ENCODE measurements at regions not wholly inside any gene's neighbourhood (a gene's known extent, or its start where the extent isn't known, plus 50 kb on each side); places are given as distances from the start of the nearest gene placed in this dataset.
A peak's percentile ranks its signal among the peaks of the same experiment; 100 is the strongest.

DNA sequence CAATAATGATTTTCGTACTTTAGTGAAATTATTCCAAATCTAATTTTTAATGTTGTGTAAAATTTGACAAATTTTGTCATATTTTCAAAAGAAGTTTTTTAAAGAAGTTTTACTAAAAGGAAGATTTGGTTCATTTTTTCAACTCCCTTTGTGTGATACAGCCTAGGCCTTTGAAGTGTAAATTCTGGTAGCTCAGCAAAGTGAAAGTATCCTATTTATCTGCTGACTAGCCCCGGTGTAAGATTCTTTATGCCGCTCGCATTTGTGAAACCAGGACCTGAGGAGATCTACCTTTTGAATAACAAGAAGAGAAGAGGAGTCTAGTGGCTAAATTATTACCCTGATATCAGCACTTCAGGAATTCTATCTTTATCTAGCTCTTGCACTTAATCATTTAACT is 177.4 kb downstream of the JRKL start (continued):
- TF ChIP-seq, protein P1, sequence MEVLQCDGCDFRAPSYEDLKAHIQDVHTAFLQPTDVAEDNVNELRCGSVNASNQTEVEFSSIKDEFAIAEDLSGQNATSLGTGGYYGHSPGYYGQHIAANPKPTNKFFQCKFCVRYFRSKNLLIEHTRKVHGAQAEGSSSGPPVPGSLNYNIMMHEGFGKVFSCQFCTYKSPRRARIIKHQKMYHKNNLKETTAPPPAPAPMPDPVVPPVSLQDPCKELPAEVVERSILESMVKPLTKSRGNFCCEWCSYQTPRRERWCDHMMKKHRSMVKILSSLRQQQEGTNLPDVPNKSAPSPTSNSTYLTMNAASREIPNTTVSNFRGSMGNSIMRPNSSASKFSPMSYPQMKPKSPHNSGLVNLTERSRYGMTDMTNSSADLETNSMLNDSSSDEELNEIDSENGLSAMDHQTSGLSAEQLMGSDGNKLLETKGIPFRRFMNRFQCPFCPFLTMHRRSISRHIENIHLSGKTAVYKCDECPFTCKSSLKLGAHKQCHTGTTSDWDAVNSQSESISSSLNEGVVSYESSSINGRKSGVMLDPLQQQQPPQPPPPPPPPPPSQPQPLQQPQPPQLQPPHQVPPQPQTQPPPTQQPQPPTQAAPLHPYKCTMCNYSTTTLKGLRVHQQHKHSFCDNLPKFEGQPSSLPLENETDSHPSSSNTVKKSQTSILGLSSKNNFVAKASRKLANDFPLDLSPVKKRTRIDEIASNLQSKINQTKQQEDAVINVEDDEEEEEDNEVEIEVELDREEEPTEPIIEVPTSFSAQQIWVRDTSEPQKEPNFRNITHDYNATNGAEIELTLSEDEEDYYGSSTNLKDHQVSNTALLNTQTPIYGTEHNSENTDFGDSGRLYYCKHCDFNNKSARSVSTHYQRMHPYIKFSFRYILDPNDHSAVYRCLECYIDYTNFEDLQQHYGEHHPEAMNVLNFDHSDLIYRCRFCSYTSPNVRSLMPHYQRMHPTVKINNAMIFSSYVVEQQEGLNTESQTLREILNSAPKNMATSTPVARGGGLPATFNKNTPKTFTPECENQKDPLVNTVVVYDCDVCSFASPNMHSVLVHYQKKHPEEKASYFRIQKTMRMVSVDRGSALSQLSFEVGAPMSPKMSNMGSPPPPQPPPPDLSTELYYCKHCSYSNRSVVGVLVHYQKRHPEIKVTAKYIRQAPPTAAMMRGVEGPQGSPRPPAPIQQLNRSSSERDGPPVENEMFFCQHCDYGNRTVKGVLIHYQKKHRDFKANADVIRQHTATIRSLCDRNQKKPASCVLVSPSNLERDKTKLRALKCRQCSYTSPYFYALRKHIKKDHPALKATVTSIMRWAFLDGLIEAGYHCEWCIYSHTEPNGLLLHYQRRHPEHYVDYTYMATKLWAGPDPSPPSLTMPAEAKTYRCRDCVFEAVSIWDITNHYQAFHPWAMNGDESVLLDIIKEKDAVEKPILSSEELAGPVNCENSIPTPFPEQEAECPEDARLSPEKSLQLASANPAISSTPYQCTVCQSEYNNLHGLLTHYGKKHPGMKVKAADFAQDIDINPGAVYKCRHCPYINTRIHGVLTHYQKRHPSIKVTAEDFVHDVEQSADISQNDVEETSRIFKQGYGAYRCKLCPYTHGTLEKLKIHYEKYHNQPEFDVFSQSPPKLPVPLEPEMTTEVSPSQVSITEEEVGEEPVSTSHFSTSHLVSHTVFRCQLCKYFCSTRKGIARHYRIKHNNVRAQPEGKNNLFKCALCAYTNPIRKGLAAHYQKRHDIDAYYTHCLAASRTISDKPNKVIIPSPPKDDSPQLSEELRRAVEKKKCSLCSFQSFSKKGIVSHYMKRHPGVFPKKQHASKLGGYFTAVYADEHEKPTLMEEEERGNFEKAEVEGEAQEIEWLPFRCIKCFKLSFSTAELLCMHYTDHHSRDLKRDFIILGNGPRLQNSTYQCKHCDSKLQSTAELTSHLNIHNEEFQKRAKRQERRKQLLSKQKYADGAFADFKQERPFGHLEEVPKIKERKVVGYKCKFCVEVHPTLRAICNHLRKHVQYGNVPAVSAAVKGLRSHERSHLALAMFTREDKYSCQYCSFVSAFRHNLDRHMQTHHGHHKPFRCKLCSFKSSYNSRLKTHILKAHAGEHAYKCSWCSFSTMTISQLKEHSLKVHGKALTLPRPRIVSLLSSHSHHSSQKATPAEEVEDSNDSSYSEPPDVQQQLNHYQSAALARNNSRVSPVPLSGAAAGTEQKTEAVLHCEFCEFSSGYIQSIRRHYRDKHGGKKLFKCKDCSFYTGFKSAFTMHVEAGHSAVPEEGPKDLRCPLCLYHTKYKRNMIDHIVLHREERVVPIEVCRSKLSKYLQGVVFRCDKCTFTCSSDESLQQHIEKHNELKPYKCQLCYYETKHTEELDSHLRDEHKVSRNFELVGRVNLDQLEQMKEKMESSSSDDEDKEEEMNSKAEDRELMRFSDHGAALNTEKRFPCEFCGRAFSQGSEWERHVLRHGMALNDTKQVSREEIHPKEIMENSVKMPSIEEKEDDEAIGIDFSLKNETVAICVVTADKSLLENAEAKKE (CRISPR knock-in tag; IDR thresholded peaks at IDR 0.05) = no peak
- TF ChIP-seq, protein P2, sequence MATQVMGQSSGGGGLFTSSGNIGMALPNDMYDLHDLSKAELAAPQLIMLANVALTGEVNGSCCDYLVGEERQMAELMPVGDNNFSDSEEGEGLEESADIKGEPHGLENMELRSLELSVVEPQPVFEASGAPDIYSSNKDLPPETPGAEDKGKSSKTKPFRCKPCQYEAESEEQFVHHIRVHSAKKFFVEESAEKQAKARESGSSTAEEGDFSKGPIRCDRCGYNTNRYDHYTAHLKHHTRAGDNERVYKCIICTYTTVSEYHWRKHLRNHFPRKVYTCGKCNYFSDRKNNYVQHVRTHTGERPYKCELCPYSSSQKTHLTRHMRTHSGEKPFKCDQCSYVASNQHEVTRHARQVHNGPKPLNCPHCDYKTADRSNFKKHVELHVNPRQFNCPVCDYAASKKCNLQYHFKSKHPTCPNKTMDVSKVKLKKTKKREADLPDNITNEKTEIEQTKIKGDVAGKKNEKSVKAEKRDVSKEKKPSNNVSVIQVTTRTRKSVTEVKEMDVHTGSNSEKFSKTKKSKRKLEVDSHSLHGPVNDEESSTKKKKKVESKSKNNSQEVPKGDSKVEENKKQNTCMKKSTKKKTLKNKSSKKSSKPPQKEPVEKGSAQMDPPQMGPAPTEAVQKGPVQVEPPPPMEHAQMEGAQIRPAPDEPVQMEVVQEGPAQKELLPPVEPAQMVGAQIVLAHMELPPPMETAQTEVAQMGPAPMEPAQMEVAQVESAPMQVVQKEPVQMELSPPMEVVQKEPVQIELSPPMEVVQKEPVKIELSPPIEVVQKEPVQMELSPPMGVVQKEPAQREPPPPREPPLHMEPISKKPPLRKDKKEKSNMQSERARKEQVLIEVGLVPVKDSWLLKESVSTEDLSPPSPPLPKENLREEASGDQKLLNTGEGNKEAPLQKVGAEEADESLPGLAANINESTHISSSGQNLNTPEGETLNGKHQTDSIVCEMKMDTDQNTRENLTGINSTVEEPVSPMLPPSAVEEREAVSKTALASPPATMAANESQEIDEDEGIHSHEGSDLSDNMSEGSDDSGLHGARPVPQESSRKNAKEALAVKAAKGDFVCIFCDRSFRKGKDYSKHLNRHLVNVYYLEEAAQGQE (IDR thresholded peaks at IDR 0.05; ENCODE audit: unreplicated experiment) = no peak
- no peak for TF ChIP-seq JUNB (IDR thresholded peaks at IDR 0.05; ENCODE audit: unreplicated experiment)
- TF ChIP-seq EZH2 (IDR thresholded peaks at IDR 0.05; ENCODE audit: low read depth, unreplicated experiment) = no peak

DNA sequence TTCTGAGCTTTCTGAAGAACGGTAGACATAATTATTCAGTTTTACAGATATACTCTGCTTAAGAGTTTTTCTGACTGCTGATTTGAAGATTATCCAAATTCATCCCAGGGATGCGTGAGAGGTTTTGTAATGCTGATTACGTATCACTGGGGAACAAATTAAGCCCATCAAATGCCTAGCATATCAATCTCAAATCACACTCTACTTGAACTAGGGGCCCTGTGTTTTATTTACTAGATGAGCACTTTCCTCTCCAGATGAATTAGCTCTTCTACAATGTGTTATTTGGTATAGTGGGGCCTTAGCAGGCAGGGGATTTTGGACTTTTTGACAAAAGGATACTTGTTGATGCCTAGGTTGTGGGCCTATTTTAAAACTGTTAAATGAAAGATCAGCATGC is 177.9 kb downstream of the JRKL start:
- no peak overlapping the region; the same call in 1 of the 2 replicates for H3K27ac ChIP-seq (ENCODE audit: low read depth)
- no peaks in the 10 kb centered on the region for H3K27me3 ChIP-seq (ENCODE audit: insufficient read depth)
- Mint-ChIP-seq H3K4me1 (peaks cover 18% of the 10 kb centered on the region), H3K9me3 (no peaks in the 10 kb centered on the region; the same call in 2 of the 3 replicates), H3K27ac (no peak overlapping the region), H3K27me3 (ENCODE audit: insufficient read depth, low read depth, poor library complexity) (peaks cover 1% of the 10 kb centered on the region), H3K36me3 (ENCODE audit: low read depth) (no peaks in the 10 kb centered on the region), H3K4me3 (peak overlapping the region; percentile 22; the same call in 1 of the 3 replicates)
- no peaks in the 10 kb centered on the region; the same call in 1 of the 2 replicates for H3K36me3 ChIP-seq (ENCODE audit: insufficient read depth)
- H3K4me2 ChIP-seq = peak overlapping the region; percentile 28
- ATAC-seq (peak; percentile 59), DNase-seq (ENCODE audit: low spot score) (peak; percentile 32)
- H2AFZ ChIP-seq = no peak overlapping the region
- no peaks in the 10 kb centered on the region; the same call in 1 of the 2 replicates for H3K9me2 ChIP-seq (ENCODE audit: insufficient read depth)
- peak overlapping the region; percentile 6 for H3K4me3 ChIP-seq
- no peaks in the 10 kb centered on the region for H4K20me1 ChIP-seq (replicated peaks; ENCODE audit: insufficient read depth)
- no peaks in the 10 kb centered on the region for H3F3A ChIP-seq (replicated peaks; ENCODE audit: low read depth)
- H3K79me2 ChIP-seq (replicated peaks; ENCODE audit: insufficient read depth) = no peaks in the 10 kb centered on the region
- peaks cover 12% of the 10 kb centered on the region; the same call in 1 of the 2 replicates for H3K4me1 ChIP-seq (ENCODE audit: insufficient read depth)
- no peak for TF ChIP-seq POLR2AphosphoS5 (IDR thresholded peaks at IDR 0.05; ENCODE audit: low read depth)
- TF ChIP-seq, protein P3, sequence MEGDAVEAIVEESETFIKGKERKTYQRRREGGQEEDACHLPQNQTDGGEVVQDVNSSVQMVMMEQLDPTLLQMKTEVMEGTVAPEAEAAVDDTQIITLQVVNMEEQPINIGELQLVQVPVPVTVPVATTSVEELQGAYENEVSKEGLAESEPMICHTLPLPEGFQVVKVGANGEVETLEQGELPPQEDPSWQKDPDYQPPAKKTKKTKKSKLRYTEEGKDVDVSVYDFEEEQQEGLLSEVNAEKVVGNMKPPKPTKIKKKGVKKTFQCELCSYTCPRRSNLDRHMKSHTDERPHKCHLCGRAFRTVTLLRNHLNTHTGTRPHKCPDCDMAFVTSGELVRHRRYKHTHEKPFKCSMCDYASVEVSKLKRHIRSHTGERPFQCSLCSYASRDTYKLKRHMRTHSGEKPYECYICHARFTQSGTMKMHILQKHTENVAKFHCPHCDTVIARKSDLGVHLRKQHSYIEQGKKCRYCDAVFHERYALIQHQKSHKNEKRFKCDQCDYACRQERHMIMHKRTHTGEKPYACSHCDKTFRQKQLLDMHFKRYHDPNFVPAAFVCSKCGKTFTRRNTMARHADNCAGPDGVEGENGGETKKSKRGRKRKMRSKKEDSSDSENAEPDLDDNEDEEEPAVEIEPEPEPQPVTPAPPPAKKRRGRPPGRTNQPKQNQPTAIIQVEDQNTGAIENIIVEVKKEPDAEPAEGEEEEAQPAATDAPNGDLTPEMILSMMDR (conservative IDR thresholded peaks at IDR 0.05; ENCODE audit: low read depth in 2 of 2) = no peak
- no peak for TF ChIP-seq EZH2phosphoT487 (IDR thresholded peaks at IDR 0.05; ENCODE audit: unreplicated experiment)
- no peak for TF ChIP-seq JUNB (IDR thresholded peaks at IDR 0.05; ENCODE audit: unreplicated experiment)
- TF ChIP-seq, protein P2 (IDR thresholded peaks at IDR 0.05; ENCODE audit: unreplicated experiment) = no peak
- TF ChIP-seq, protein P4, sequence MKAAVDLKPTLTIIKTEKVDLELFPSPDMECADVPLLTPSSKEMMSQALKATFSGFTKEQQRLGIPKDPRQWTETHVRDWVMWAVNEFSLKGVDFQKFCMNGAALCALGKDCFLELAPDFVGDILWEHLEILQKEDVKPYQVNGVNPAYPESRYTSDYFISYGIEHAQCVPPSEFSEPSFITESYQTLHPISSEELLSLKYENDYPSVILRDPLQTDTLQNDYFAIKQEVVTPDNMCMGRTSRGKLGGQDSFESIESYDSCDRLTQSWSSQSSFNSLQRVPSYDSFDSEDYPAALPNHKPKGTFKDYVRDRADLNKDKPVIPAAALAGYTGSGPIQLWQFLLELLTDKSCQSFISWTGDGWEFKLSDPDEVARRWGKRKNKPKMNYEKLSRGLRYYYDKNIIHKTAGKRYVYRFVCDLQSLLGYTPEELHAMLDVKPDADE (IDR thresholded peaks at IDR 0.05) = no peak

Measured in GM23338 (cell line).